ENCODE measurements at regions not wholly inside any gene's neighbourhood (a gene's known extent, or its start where the extent isn't known, plus 50 kb on each side); places are given as distances from the start of the nearest gene placed in this dataset.

DNA sequence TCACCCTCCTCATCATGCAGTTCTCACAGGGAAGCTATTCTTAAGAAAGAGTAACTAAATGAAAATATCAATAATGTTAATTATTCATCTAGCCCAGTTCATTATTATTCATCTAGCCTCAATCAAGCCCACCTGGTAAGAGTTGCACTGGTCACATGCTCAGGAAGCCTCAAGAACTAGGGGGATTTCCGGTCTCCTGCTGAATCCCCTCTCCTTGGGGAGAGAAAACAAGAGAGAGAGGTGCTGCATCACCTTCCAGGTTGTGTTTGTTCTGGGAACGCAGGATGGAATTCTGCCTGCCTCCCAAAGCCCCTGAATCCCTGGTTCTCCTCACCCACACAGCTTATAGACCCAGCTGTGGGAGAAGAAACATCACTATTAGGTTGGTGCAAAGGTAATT, 164.0 kb downstream of the PMP22 start:
- intact Hi-C loops (cut with DNase I; ENCODE audit: low total_unique reads) = no loop called here
- no peaks in the 10 kb centered on the region for H3K36me3 ChIP-seq
- no peak overlapping the region for H3K4me3 ChIP-seq
- H3K27ac ChIP-seq = no peak overlapping the region
- no peaks in the 10 kb centered on the region for H3K4me1 ChIP-seq
- TF ChIP-seq, protein P1, sequence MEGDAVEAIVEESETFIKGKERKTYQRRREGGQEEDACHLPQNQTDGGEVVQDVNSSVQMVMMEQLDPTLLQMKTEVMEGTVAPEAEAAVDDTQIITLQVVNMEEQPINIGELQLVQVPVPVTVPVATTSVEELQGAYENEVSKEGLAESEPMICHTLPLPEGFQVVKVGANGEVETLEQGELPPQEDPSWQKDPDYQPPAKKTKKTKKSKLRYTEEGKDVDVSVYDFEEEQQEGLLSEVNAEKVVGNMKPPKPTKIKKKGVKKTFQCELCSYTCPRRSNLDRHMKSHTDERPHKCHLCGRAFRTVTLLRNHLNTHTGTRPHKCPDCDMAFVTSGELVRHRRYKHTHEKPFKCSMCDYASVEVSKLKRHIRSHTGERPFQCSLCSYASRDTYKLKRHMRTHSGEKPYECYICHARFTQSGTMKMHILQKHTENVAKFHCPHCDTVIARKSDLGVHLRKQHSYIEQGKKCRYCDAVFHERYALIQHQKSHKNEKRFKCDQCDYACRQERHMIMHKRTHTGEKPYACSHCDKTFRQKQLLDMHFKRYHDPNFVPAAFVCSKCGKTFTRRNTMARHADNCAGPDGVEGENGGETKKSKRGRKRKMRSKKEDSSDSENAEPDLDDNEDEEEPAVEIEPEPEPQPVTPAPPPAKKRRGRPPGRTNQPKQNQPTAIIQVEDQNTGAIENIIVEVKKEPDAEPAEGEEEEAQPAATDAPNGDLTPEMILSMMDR (IDR thresholded peaks at IDR 0.05) = no peak
- TF ChIP-seq POLR2A (IDR thresholded peaks at IDR 0.05) = no peak
- no peaks in the 10 kb centered on the region for H3K9me3 ChIP-seq
- no peak for DNase-seq
- no peaks in the 10 kb centered on the region for H3K27me3 ChIP-seq

DNA sequence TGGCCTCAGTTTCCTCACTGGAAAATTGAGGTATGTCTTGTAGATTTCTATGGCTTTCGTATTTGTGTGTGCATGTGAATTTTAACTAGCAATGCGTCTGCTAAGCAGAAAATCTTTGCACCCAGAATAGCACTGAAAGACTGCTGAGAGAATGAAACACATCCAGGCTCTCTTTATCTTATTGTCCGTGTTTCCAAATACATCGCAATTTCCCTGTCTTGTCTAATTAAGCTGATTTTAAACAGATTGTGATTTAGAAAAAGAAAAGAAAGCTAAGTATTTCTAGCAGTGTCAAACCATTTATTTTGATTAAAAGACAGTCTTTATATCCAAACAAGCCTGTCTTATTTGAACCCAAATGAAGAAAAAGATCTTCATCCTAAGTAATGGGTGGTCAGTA, 168.6 kb downstream of the PMP22 start:
- Histone ChIP-seq H3K27ac (no peak overlapping the region), H3K4me3 (no peak overlapping the region), H3K9me3 (no peaks in the 10 kb centered on the region), H3K36me3 (no peaks in the 10 kb centered on the region), H3K4me1 (no peaks in the 10 kb centered on the region), H3K27me3 (no peaks in the 10 kb centered on the region)
- DNase-seq = no peak
- no peak for TF ChIP-seq POLR2A (IDR thresholded peaks at IDR 0.05)
- TF ChIP-seq, protein P1 (IDR thresholded peaks at IDR 0.05) = no peak
- intact Hi-C loops (cut with DNase I; ENCODE audit: low total_unique reads) = no loop called here

DNA sequence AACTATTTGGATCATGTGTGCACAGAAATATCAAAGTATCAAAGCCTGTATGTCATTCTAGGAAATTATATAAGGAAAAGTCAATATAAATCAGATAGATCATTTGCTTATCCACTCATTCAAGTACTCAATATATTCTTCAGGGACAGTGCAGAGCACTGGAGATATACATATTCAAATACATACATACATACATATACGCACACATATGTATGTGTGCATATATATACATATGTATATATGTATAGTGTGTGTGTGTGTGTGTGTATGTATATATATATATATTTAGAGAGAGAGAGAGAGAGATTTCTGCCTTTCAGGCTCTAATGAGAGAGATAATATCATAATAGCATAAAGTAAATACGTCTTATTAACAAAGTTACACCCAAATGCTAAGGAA, 169.2 kb downstream of the PMP22 start:
- H3K27ac ChIP-seq = no peak overlapping the region
- no peak for DNase-seq
- TF ChIP-seq POLR2A (IDR thresholded peaks at IDR 0.05) = no peak
- TF ChIP-seq, protein P1 (IDR thresholded peaks at IDR 0.05) = no peak

DNA sequence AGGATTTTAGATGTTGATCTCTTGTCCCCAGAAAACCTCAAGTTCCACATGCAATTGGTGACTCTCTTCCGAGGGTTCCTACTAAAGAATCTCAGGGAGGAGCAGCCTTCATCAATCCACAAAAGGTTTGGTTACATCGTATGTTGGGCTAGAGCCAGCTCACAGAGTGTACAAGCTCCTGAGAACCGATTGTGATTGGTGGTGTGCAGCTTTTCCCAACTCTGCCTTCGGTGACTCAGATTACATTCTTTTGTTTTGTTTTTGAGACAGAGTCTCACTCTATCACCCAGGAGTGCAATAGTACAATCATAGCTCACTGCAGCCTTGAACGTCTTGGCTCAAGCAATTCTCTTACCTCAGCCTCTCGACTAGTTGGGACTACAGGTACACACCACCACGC, 172.4 kb downstream of the PMP22 start:
- H3K36me3 ChIP-seq = no peaks in the 10 kb centered on the region
- DNase-seq = no peak
- H3K9me3 ChIP-seq = no peaks in the 10 kb centered on the region
- no peaks in the 10 kb centered on the region for H3K4me1 ChIP-seq
- no peak overlapping the region for H3K27ac ChIP-seq
- H3K27me3 ChIP-seq = no peaks in the 10 kb centered on the region
- no peak overlapping the region for H3K4me3 ChIP-seq
- TF ChIP-seq, protein P1 (IDR thresholded peaks at IDR 0.05) = no peak
- intact Hi-C loops (cut with DNase I; ENCODE audit: low total_unique reads) = no loop called here

More for the DNA sequence above, 169.2 kb downstream of the PMP22 start:
- intact Hi-C loops (cut with DNase I; ENCODE audit: low total_unique reads) = no loop called here
- H3K4me3 ChIP-seq = no peak overlapping the region
- no peaks in the 10 kb centered on the region for H3K36me3 ChIP-seq
- no peaks in the 10 kb centered on the region for H3K4me1 ChIP-seq
- H3K27me3 ChIP-seq = no peaks in the 10 kb centered on the region
- H3K9me3 ChIP-seq = no peaks in the 10 kb centered on the region

DNA sequence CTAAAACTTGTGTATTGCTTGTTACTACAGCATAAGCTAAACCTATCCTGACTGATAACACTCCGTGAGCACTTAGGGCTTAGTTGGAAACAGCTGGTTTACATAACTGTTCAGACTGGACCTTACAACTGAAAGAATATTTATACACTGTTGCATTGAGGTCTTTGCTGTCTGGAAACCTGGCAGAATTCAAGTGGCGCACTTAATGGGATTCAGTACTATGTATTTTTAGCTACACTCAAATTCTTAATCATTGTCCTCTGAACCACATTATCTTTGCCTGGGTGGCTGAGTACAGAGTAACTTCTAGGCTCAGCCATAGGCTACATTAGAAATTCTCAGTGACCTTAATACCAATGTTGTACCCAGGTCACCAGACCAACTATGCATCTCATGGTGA, 172.9 kb downstream of the PMP22 start:
- Histone ChIP-seq H3K36me3 (no peaks in the 10 kb centered on the region), H3K27me3 (no peaks in the 10 kb centered on the region), H3K27ac (no peak overlapping the region), H3K4me1 (no peaks in the 10 kb centered on the region), H3K4me3 (no peak overlapping the region), H3K9me3 (no peaks in the 10 kb centered on the region)
- no peak for DNase-seq
- intact Hi-C loops (cut with DNase I; ENCODE audit: low total_unique reads) = no loop called here
- TF ChIP-seq, protein P1 (IDR thresholded peaks at IDR 0.05) = no peak
- no peak for TF ChIP-seq POLR2A (IDR thresholded peaks at IDR 0.05)

Data from uterus (tissue), 3 donors.